ENCODE measurements at regions not wholly inside any gene's neighbourhood (a gene's known extent, or its start where the extent isn't known, plus 50 kb on each side); places are given as distances from the start of the nearest gene placed in this dataset.

GRCh38 chr1:30058970-30059369, 664.4 kb downstream of the MATN1 start (continued):
- TF ChIP-seq ZNF687 (IDR thresholded peaks at IDR 0.05), result no peak
- TF ChIP-seq CTCF (IDR thresholded peaks at IDR 0.05 in 2 of 3, conservative IDR thresholded peaks at IDR 0.05 in 1 of 3; ENCODE audit: control insufficient read depth in 2 of 3, extremely low read depth in 1 of 3, insufficient read depth in 1 of 3, low read depth in 3 of 3, low read length in 3 of 3), result no peak
- no peak for TF ChIP-seq PRDM15 (CRISPR knock-in tag; IDR thresholded peaks at IDR 0.05)
- TF ChIP-seq EED (IDR thresholded peaks at IDR 0.05; ENCODE audit: low read depth), result no peak
- no peak for TF ChIP-seq TARDBP (IDR thresholded peaks at IDR 0.05; ENCODE audit: borderline replicate concordance)
- TF ChIP-seq SREBF1 (IDR thresholded peaks at IDR 0.05; ENCODE audit: low read length), result no peak
- TF ChIP-seq, protein P1, sequence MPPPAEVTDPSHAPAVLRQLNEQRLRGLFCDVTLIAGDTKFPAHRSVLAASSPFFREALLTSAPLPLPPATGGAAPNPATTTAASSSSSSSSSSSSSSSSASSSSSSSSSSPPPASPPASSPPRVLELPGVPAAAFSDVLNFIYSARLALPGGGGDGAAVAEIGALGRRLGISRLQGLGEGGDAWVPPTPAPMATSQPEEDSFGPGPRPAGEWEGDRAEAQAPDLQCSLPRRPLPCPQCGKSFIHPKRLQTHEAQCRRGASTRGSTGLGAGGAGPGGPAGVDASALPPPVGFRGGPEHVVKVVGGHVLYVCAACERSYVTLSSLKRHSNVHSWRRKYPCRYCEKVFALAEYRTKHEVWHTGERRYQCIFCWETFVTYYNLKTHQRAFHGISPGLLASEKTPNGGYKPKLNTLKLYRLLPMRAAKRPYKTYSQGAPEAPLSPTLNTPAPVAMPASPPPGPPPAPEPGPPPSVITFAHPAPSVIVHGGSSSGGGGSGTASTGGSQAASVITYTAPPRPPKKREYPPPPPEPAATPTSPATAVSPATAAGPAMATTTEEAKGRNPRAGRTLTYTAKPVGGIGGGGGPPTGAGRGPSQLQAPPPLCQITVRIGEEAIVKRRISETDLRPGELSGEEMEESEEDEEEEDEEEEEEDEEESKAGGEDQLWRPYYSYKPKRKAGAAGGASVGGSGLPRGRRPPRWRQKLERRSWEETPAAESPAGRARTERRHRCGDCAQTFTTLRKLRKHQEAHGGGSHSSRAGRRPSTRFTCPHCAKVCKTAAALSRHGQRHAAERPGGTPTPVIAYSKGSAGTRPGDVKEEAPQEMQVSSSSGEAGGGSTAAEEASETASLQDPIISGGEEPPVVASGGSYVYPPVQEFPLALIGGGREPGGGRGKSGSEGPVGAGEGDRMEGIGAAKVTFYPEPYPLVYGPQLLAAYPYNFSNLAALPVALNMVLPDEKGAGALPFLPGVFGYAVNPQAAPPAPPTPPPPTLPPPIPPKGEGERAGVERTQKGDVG (CRISPR knock-in tag; IDR thresholded peaks at IDR 0.05), result no peak
- TF ChIP-seq BRCA1 (IDR thresholded peaks at IDR 0.05; ENCODE audit: low read depth, low read length), result no peak
- no peak for TF ChIP-seq RELA (IDR thresholded peaks at IDR 0.05; ENCODE audit: borderline replicate concordance, partially characterized antibody)
